ENCODE measurements at regions not wholly inside any gene's neighbourhood (a gene's known extent, or its start where the extent isn't known, plus 50 kb on each side); places are given as distances from the start of the nearest gene placed in this dataset.

- DNase-seq = no peak
Observed at GRCh38 chrX:45766981-45767501, 566.4 kb upstream of the DIPK2B start.

- DNase-seq = no peak
Observed at GRCh38 chrX:45765767-45766166, 565.1 kb upstream of the DIPK2B start.

GRCh38 chrX:45765281-45765680, 564.6 kb upstream of the DIPK2B start:
- DNase-seq = no peak

- peak; percentile 55 for DNase-seq
Observed at GRCh38 chrX:45762699-45763647, 562.3 kb upstream of the DIPK2B start.

GRCh38 chrX:45761920-45762319, 561.2 kb upstream of the DIPK2B start:
- no peak for DNase-seq

GRCh38 chrX:45760187-45760742, 559.6 kb upstream of the DIPK2B start:
- no peak for DNase-seq

GRCh38 chrX:45758738-45759397, 558.2 kb upstream of the DIPK2B start:
- DNase-seq = no peak

GRCh38 chrX:45758319-45758718, 557.6 kb upstream of the DIPK2B start:
- DNase-seq = no peak

- no peak for DNase-seq
Observed at GRCh38 chrX:45757272-45757671, 556.6 kb upstream of the DIPK2B start.

- DNase-seq = no peak
Observed at GRCh38 chrX:45756557-45756956, 555.9 kb upstream of the DIPK2B start.

GRCh38 chrX:45755703-45756102, 555.0 kb upstream of the DIPK2B start:
- no peak for DNase-seq

- DNase-seq = no peak
Observed at GRCh38 chrX:45751156-45751555, 550.5 kb upstream of the DIPK2B start.

GRCh38 chrX:45750639-45751038, 550.0 kb upstream of the DIPK2B start:
- DNase-seq = no peak

- DNase-seq = no peak
Observed at GRCh38 chrX:45749375-45749774, 548.7 kb upstream of the DIPK2B start.

- no peak for DNase-seq
Observed at GRCh38 chrX:45748369-45748774, 547.7 kb upstream of the DIPK2B start.

GRCh38 chrX:45747905-45748304, 547.2 kb upstream of the DIPK2B start:
- no peak for DNase-seq

- DNase-seq = no peak
Observed at GRCh38 chrX:45745479-45745878, 544.8 kb upstream of the DIPK2B start.

- DNase-seq = peak; percentile 75
Observed at GRCh38 chrX:45743906-45744625, 543.4 kb upstream of the DIPK2B start.

GRCh38 chrX:45743081-45743533, 542.4 kb upstream of the DIPK2B start:
- peak; percentile 35 for DNase-seq

GRCh38 chrX:45740291-45740690, 539.6 kb upstream of the DIPK2B start:
- DNase-seq = no peak

GRCh38 chrX:45735571-45735970, 534.9 kb upstream of the DIPK2B start:
- no peak for DNase-seq

GRCh38 chrX:45731448-45731847, 530.8 kb upstream of the DIPK2B start:
- no peak for DNase-seq

- DNase-seq = no peak
Observed at GRCh38 chrX:45727761-45728160, 527.1 kb upstream of the DIPK2B start.

All from NCI-H82 (cell line).